ENCODE measurements at regions not wholly inside any gene's neighbourhood (a gene's known extent, or its start where the extent isn't known, plus 50 kb on each side); places are given as distances from the start of the nearest gene placed in this dataset.

- H3K4me2 ChIP-seq (ENCODE audit: low read length), result no peak overlapping the region
- no peak overlapping the region for H3K9ac ChIP-seq (ENCODE audit: low read length)
- TF ChIP-seq EP300 (conservative IDR thresholded peaks at IDR 0.05; ENCODE audit: poor library complexity, severe bottlenecking) (no peak), RAD21 (conservative IDR thresholded peaks at IDR 0.05) (no peak)
- no peak overlapping the region for H3K4me3 ChIP-seq (ENCODE audit: low read length)
- no peak overlapping the region for H2AFZ ChIP-seq (ENCODE audit: low read depth, low read length)
- H3K79me2 ChIP-seq (replicated peaks; ENCODE audit: insufficient read depth, low read length), result no peaks in the 10 kb centered on the region
- no peaks in the 10 kb centered on the region for H3K27me3 ChIP-seq (ENCODE audit: insufficient read depth, low read depth, low read length)
- H3K27ac ChIP-seq (ENCODE audit: low read length), result no peak overlapping the region
- no peaks in the 10 kb centered on the region for H3F3A ChIP-seq (ENCODE audit: insufficient read depth, low read length, poor library complexity, severe bottlenecking)
- no peaks in the 10 kb centered on the region for H3K9me3 ChIP-seq (ENCODE audit: low read length)
- no peaks in the 10 kb centered on the region for H3K36me3 ChIP-seq (ENCODE audit: insufficient read depth, low read length)
- no peaks in the 10 kb centered on the region for H3K9me2 ChIP-seq (ENCODE audit: insufficient read depth, low read length)
- H4K20me1 ChIP-seq (ENCODE audit: insufficient read depth), result no peaks in the 10 kb centered on the region
Measured at GRCh38 chr5:88092358-88092757, 176.3 kb downstream of the TMEM161B start.

GRCh38 chr5:88090506-88090905 is 178.1 kb downstream of the TMEM161B start:
- no peaks in the 10 kb centered on the region for H4K20me1 ChIP-seq (ENCODE audit: insufficient read depth)
- H2AFZ ChIP-seq (ENCODE audit: low read depth, low read length), result no peak overlapping the region
- no peaks in the 10 kb centered on the region for H3K36me3 ChIP-seq (ENCODE audit: insufficient read depth, low read length)
- H3F3A ChIP-seq (ENCODE audit: insufficient read depth, low read length, poor library complexity, severe bottlenecking), result no peaks in the 10 kb centered on the region
- no peak overlapping the region for H3K4me2 ChIP-seq (ENCODE audit: low read length)
- H3K9me3 ChIP-seq (ENCODE audit: low read length), result no peaks in the 10 kb centered on the region
- H3K27me3 ChIP-seq (ENCODE audit: insufficient read depth, low read depth, low read length), result no peaks in the 10 kb centered on the region
- H3K27ac ChIP-seq (ENCODE audit: low read length), result no peak overlapping the region
- no peak overlapping the region for H3K9ac ChIP-seq (ENCODE audit: low read length)
- H3K4me3 ChIP-seq (ENCODE audit: low read length), result no peak overlapping the region
- no peak for TF ChIP-seq CTCF (IDR thresholded peaks at IDR 0.05; ENCODE audit: poor library complexity, severe bottlenecking)
- no peak for TF ChIP-seq REST (IDR thresholded peaks at IDR 0.05; ENCODE audit: borderline replicate concordance)
- no peak for TF ChIP-seq EZH2 (IDR thresholded peaks at IDR 0.05; ENCODE audit: borderline replicate concordance, insufficient read depth, low read length, poor library complexity, severe bottlenecking)
- TF ChIP-seq RAD21 (conservative IDR thresholded peaks at IDR 0.05), result no peak
- no peak for TF ChIP-seq POLR2AphosphoS5 (IDR thresholded peaks at IDR 0.05)
- H3K79me2 ChIP-seq (replicated peaks; ENCODE audit: insufficient read depth, low read length), result no peaks in the 10 kb centered on the region
- no peaks in the 10 kb centered on the region for H3K9me2 ChIP-seq (ENCODE audit: insufficient read depth, low read length)

GRCh38 chr5:88089719-88090390 is 178.8 kb downstream of the TMEM161B start:
- Histone ChIP-seq H3K9me2 (ENCODE audit: insufficient read depth, low read length) (no peaks in the 10 kb centered on the region), H3K79me2 (replicated peaks; ENCODE audit: insufficient read depth, low read length) (no peaks in the 10 kb centered on the region), H3K27ac (ENCODE audit: low read length) (no peak overlapping the region), H2AFZ (ENCODE audit: low read depth, low read length) (no peak overlapping the region), H3K36me3 (ENCODE audit: insufficient read depth, low read length) (no peaks in the 10 kb centered on the region), H4K20me1 (ENCODE audit: insufficient read depth) (no peaks in the 10 kb centered on the region), H3K9me3 (ENCODE audit: low read length) (no peaks in the 10 kb centered on the region), H3K27me3 (ENCODE audit: insufficient read depth, low read depth, low read length) (no peaks in the 10 kb centered on the region), H3F3A (ENCODE audit: insufficient read depth, low read length, poor library complexity, severe bottlenecking) (no peaks in the 10 kb centered on the region), H3K4me2 (ENCODE audit: low read length) (no peak overlapping the region), H3K4me3 (ENCODE audit: low read length) (no peak overlapping the region), H3K9ac (ENCODE audit: low read length) (no peak overlapping the region)
- TF ChIP-seq REST (IDR thresholded peaks at IDR 0.05; ENCODE audit: borderline replicate concordance) (no peak), MXI1 (conservative IDR thresholded peaks at IDR 0.05; ENCODE audit: poor library complexity, severe bottlenecking) (no peak), TAF1 (IDR thresholded peaks at IDR 0.05; ENCODE audit: low read depth) (no peak), CTCF (IDR thresholded peaks at IDR 0.05; ENCODE audit: poor library complexity, severe bottlenecking) (no peak), RAD21 (conservative IDR thresholded peaks at IDR 0.05) (no peak), SMC3 (conservative IDR thresholded peaks at IDR 0.05; ENCODE audit: poor library complexity) (no peak), EP300 (conservative IDR thresholded peaks at IDR 0.05; ENCODE audit: poor library complexity, severe bottlenecking) (no peak), POLR2AphosphoS5 (IDR thresholded peaks at IDR 0.05) (no peak), EZH2 (IDR thresholded peaks at IDR 0.05; ENCODE audit: borderline replicate concordance, insufficient read depth, low read length, poor library complexity, severe bottlenecking) (no peak)

Data from neural cell (in vitro differentiated cells).